ENCODE measurements at regions not wholly inside any gene's neighbourhood (a gene's known extent, or its start where the extent isn't known, plus 50 kb on each side); places are given as distances from the start of the nearest gene placed in this dataset.

GRCh38 chr13:89812856-89813255 lies 1534.6 kb upstream of the MIR17HG start:
- Histone ChIP-seq H3K9me3 (replicated peaks) (no peaks in the 10 kb centered on the region), H3K4me3 (no peak overlapping the region), H3K4me1 (replicated peaks) (no peaks in the 10 kb centered on the region), H3K27me3 (replicated peaks) (no peaks in the 10 kb centered on the region), H3K27ac (no peak overlapping the region), H3K36me3 (no peaks in the 10 kb centered on the region)
- no peak for DNase-seq (ENCODE audit: low read depth in 1 of 2, low spot score in 2 of 2)

- no peak overlapping the region for H3K27ac ChIP-seq
- no peak overlapping the region for H3K4me3 ChIP-seq
- H3K36me3 ChIP-seq, result no peaks in the 10 kb centered on the region
- H3K4me1 ChIP-seq (replicated peaks), result no peaks in the 10 kb centered on the region
- DNase-seq (ENCODE audit: low read depth in 1 of 2, low spot score in 2 of 2), result no peak
- no peaks in the 10 kb centered on the region for H3K27me3 ChIP-seq (replicated peaks)
- no peaks in the 10 kb centered on the region for H3K9me3 ChIP-seq (replicated peaks)
These were observed 1531.1 kb upstream of the MIR17HG start for GRCh38 chr13:89816404-89816803.

GRCh38 chr13:89822467-89822866 lies 1525.0 kb upstream of the MIR17HG start:
- H3K9me3 ChIP-seq (replicated peaks), result no peaks in the 10 kb centered on the region
- no peak for DNase-seq (ENCODE audit: low read depth in 1 of 2, low spot score in 2 of 2)
- no peak overlapping the region for H3K4me3 ChIP-seq
- H3K36me3 ChIP-seq, result no peaks in the 10 kb centered on the region
- H3K27me3 ChIP-seq (replicated peaks), result no peaks in the 10 kb centered on the region
- H3K27ac ChIP-seq, result no peak overlapping the region
- H3K4me1 ChIP-seq (replicated peaks), result no peaks in the 10 kb centered on the region

GRCh38 chr13:89827552-89827951 lies 1519.9 kb upstream of the MIR17HG start:
- Histone ChIP-seq H3K36me3 (no peaks in the 10 kb centered on the region), H3K4me1 (replicated peaks) (no peaks in the 10 kb centered on the region), H3K9me3 (replicated peaks) (no peaks in the 10 kb centered on the region), H3K4me3 (no peak overlapping the region), H3K27ac (no peak overlapping the region), H3K27me3 (replicated peaks) (no peaks in the 10 kb centered on the region)
- DNase-seq (ENCODE audit: low read depth in 1 of 2, low spot score in 2 of 2), result no peak

- H3K4me3 ChIP-seq, result no peak overlapping the region
- H3K27me3 ChIP-seq (replicated peaks), result no peaks in the 10 kb centered on the region
- H3K4me1 ChIP-seq (replicated peaks), result no peaks in the 10 kb centered on the region
- no peaks in the 10 kb centered on the region for H3K36me3 ChIP-seq
- no peaks in the 10 kb centered on the region for H3K9me3 ChIP-seq (replicated peaks)
- no peak overlapping the region for H3K27ac ChIP-seq
- no peak for DNase-seq (ENCODE audit: low read depth in 1 of 2, low spot score in 2 of 2)
These were observed 1519.0 kb upstream of the MIR17HG start for GRCh38 chr13:89828506-89828905.

GRCh38 chr13:89831157-89831556 lies 1516.3 kb upstream of the MIR17HG start:
- no peak overlapping the region for H3K4me3 ChIP-seq
- H3K36me3 ChIP-seq, result no peaks in the 10 kb centered on the region
- H3K27me3 ChIP-seq (replicated peaks), result no peaks in the 10 kb centered on the region
- no peak overlapping the region for H3K27ac ChIP-seq
- no peaks in the 10 kb centered on the region for H3K9me3 ChIP-seq (replicated peaks)
- no peak for DNase-seq (ENCODE audit: low read depth in 1 of 2, low spot score in 2 of 2)
- no peaks in the 10 kb centered on the region for H3K4me1 ChIP-seq (replicated peaks)

GRCh38 chr13:89832827-89833226 lies 1514.7 kb upstream of the MIR17HG start:
- no peaks in the 10 kb centered on the region for H3K36me3 ChIP-seq
- no peaks in the 10 kb centered on the region for H3K9me3 ChIP-seq (replicated peaks)
- H3K27ac ChIP-seq, result no peak overlapping the region
- H3K4me3 ChIP-seq, result no peak overlapping the region
- DNase-seq (ENCODE audit: low read depth in 1 of 2, low spot score in 2 of 2), result no peak
- H3K27me3 ChIP-seq (replicated peaks), result no peaks in the 10 kb centered on the region
- H3K4me1 ChIP-seq (replicated peaks), result no peaks in the 10 kb centered on the region

GRCh38 chr13:89843621-89844020 lies 1503.9 kb upstream of the MIR17HG start:
- no peak for DNase-seq (ENCODE audit: low read depth in 1 of 2, low spot score in 2 of 2)
- Histone ChIP-seq H3K27ac (no peak overlapping the region), H3K4me3 (no peak overlapping the region), H3K4me1 (replicated peaks) (no peaks in the 10 kb centered on the region), H3K36me3 (no peaks in the 10 kb centered on the region), H3K9me3 (replicated peaks) (no peaks in the 10 kb centered on the region), H3K27me3 (replicated peaks) (no peaks in the 10 kb centered on the region)

GRCh38 chr13:89845874-89846273 lies 1501.6 kb upstream of the MIR17HG start:
- no peaks in the 10 kb centered on the region for H3K36me3 ChIP-seq
- H3K27ac ChIP-seq, result no peak overlapping the region
- H3K9me3 ChIP-seq (replicated peaks), result no peaks in the 10 kb centered on the region
- no peak overlapping the region for H3K4me3 ChIP-seq
- H3K27me3 ChIP-seq (replicated peaks), result no peaks in the 10 kb centered on the region
- H3K4me1 ChIP-seq (replicated peaks), result no peaks in the 10 kb centered on the region
- DNase-seq (ENCODE audit: low read depth in 1 of 2, low spot score in 2 of 2), result no peak

- H3K4me1 ChIP-seq (replicated peaks), result no peaks in the 10 kb centered on the region
- DNase-seq (ENCODE audit: low read depth in 1 of 2, low spot score in 2 of 2), result no peak
These were observed 1500.4 kb upstream of the MIR17HG start for GRCh38 chr13:89846926-89847585.

GRCh38 chr13:89852570-89852969 lies 1494.9 kb upstream of the MIR17HG start:
- H3K9me3 ChIP-seq (replicated peaks), result no peaks in the 10 kb centered on the region
- H3K4me3 ChIP-seq, result no peak overlapping the region
- H3K36me3 ChIP-seq, result no peaks in the 10 kb centered on the region
- no peaks in the 10 kb centered on the region for H3K27me3 ChIP-seq (replicated peaks)
- no peak for DNase-seq (ENCODE audit: low read depth in 1 of 2, low spot score in 2 of 2)
- no peaks in the 10 kb centered on the region for H3K4me1 ChIP-seq (replicated peaks)
- H3K27ac ChIP-seq, result no peak overlapping the region

More at GRCh38 chr13:89846926-89847585, 1500.4 kb upstream of the MIR17HG start:
- Histone ChIP-seq H3K9me3 (replicated peaks) (no peaks in the 10 kb centered on the region), H3K4me3 (no peak overlapping the region), H3K27ac (no peak overlapping the region), H3K36me3 (no peaks in the 10 kb centered on the region), H3K27me3 (replicated peaks) (no peaks in the 10 kb centered on the region)

GRCh38 chr13:89856512-89856911 lies 1491.0 kb upstream of the MIR17HG start:
- no peak overlapping the region for H3K27ac ChIP-seq

GRCh38 chr13:89857502-89857901 lies 1490.0 kb upstream of the MIR17HG start:
- no peaks in the 10 kb centered on the region for H3K36me3 ChIP-seq
- DNase-seq (ENCODE audit: low read depth in 1 of 2, low spot score in 2 of 2), result no peak
- H3K27ac ChIP-seq, result no peak overlapping the region
- no peaks in the 10 kb centered on the region for H3K4me1 ChIP-seq (replicated peaks)
- H3K4me3 ChIP-seq, result no peak overlapping the region
- no peaks in the 10 kb centered on the region for H3K9me3 ChIP-seq (replicated peaks)
- no peaks in the 10 kb centered on the region for H3K27me3 ChIP-seq (replicated peaks)

More at GRCh38 chr13:89856512-89856911, 1491.0 kb upstream of the MIR17HG start:
- H3K9me3 ChIP-seq (replicated peaks), result no peaks in the 10 kb centered on the region
- DNase-seq (ENCODE audit: low read depth in 1 of 2, low spot score in 2 of 2), result no peak
- H3K36me3 ChIP-seq, result no peaks in the 10 kb centered on the region
- no peaks in the 10 kb centered on the region for H3K4me1 ChIP-seq (replicated peaks)
- H3K27me3 ChIP-seq (replicated peaks), result no peaks in the 10 kb centered on the region
- H3K4me3 ChIP-seq, result no peak overlapping the region

- H3K9me3 ChIP-seq (replicated peaks), result no peaks in the 10 kb centered on the region
- no peak overlapping the region for H3K4me3 ChIP-seq
- DNase-seq (ENCODE audit: low read depth in 1 of 2, low spot score in 2 of 2), result no peak
- no peak overlapping the region for H3K27ac ChIP-seq
- H3K4me1 ChIP-seq (replicated peaks), result no peaks in the 10 kb centered on the region
- H3K27me3 ChIP-seq (replicated peaks), result no peaks in the 10 kb centered on the region
- H3K36me3 ChIP-seq, result no peaks in the 10 kb centered on the region
These were observed 1485.3 kb upstream of the MIR17HG start for GRCh38 chr13:89862011-89862690.

GRCh38 chr13:89862691-89863036 lies 1484.8 kb upstream of the MIR17HG start:
- Histone ChIP-seq H3K27me3 (replicated peaks) (no peaks in the 10 kb centered on the region), H3K36me3 (no peaks in the 10 kb centered on the region), H3K27ac (no peak overlapping the region), H3K9me3 (replicated peaks) (no peaks in the 10 kb centered on the region), H3K4me1 (replicated peaks) (no peaks in the 10 kb centered on the region), H3K4me3 (no peak overlapping the region)
- no peak for DNase-seq (ENCODE audit: low read depth in 1 of 2, low spot score in 2 of 2)
